ENCODE measurements at regions not wholly inside any gene's neighbourhood (a gene's known extent, or its start where the extent isn't known, plus 50 kb on each side); places are given as distances from the start of the nearest gene placed in this dataset.
"Not testable (repeated sequence)": the region's sequence is repeated elsewhere in the genome, so short reads cannot be mapped to it uniquely, and the experiment has no call there.

- no peak for DNase-seq (ENCODE audit: low read depth in 3 of 3, low spot score in 2 of 3)
Observed at GRCh38 chr10:65620404-65621048, 1305.3 kb upstream of the LRRTM3 start.

GRCh38 chr10:65622608-65623007 lies 1303.2 kb upstream of the LRRTM3 start:
- DNase-seq (ENCODE audit: low read depth in 3 of 3, low spot score in 2 of 3): no peak

GRCh38 chr10:65628493-65629139 lies 1297.2 kb upstream of the LRRTM3 start:
- DNase-seq (ENCODE audit: low read depth in 3 of 3, low spot score in 2 of 3): no peak

GRCh38 chr10:65660006-65660405 lies 1265.8 kb upstream of the LRRTM3 start:
- no peak for DNase-seq (ENCODE audit: low read depth in 3 of 3, low spot score in 2 of 3)

- no peak for DNase-seq (ENCODE audit: low read depth in 3 of 3, low spot score in 2 of 3)
Observed at GRCh38 chr10:65670087-65670486, 1255.7 kb upstream of the LRRTM3 start.

GRCh38 chr10:65670596-65670995 lies 1255.2 kb upstream of the LRRTM3 start:
- not testable (repeated sequence) for DNase-seq (ENCODE audit: low read depth in 3 of 3, low spot score in 2 of 3)

GRCh38 chr10:65675236-65675635 lies 1250.6 kb upstream of the LRRTM3 start:
- no peak for DNase-seq (ENCODE audit: low read depth in 3 of 3, low spot score in 2 of 3)

- DNase-seq (ENCODE audit: low read depth in 3 of 3, low spot score in 2 of 3): no peak
Observed at GRCh38 chr10:65684896-65685295, 1240.9 kb upstream of the LRRTM3 start.

GRCh38 chr10:65701168-65701776 lies 1224.6 kb upstream of the LRRTM3 start:
- DNase-seq (ENCODE audit: low read depth in 3 of 3, low spot score in 2 of 3): no peak

GRCh38 chr10:65708057-65708456 lies 1217.8 kb upstream of the LRRTM3 start:
- DNase-seq (ENCODE audit: low read depth in 3 of 3, low spot score in 2 of 3): no peak

- DNase-seq (ENCODE audit: low read depth in 3 of 3, low spot score in 2 of 3): no peak
Observed at GRCh38 chr10:65710306-65710705, 1215.5 kb upstream of the LRRTM3 start.

GRCh38 chr10:65719790-65720189 lies 1206.0 kb upstream of the LRRTM3 start:
- no peak for DNase-seq (ENCODE audit: low read depth in 3 of 3, low spot score in 2 of 3)

- no peak for DNase-seq (ENCODE audit: low read depth in 3 of 3, low spot score in 2 of 3)
Observed at GRCh38 chr10:65720901-65721300, 1204.9 kb upstream of the LRRTM3 start.

GRCh38 chr10:65723525-65723924 lies 1202.3 kb upstream of the LRRTM3 start:
- no peak for DNase-seq (ENCODE audit: low read depth in 3 of 3, low spot score in 2 of 3)

- DNase-seq (ENCODE audit: low read depth in 3 of 3, low spot score in 2 of 3): no peak
Observed at GRCh38 chr10:65735382-65735781, 1190.5 kb upstream of the LRRTM3 start.

GRCh38 chr10:65742906-65743305 lies 1182.9 kb upstream of the LRRTM3 start:
- no peak for DNase-seq (ENCODE audit: low read depth in 3 of 3, low spot score in 2 of 3)

GRCh38 chr10:65751218-65751617 lies 1174.6 kb upstream of the LRRTM3 start:
- DNase-seq (ENCODE audit: low read depth in 3 of 3, low spot score in 2 of 3): no peak

GRCh38 chr10:65751896-65752295 lies 1173.9 kb upstream of the LRRTM3 start:
- no peak for DNase-seq (ENCODE audit: low read depth in 3 of 3, low spot score in 2 of 3)

- DNase-seq (ENCODE audit: low read depth in 3 of 3, low spot score in 2 of 3): no peak
Observed at GRCh38 chr10:65753532-65753931, 1172.3 kb upstream of the LRRTM3 start.

GRCh38 chr10:65754112-65754511 lies 1171.7 kb upstream of the LRRTM3 start:
- no peak for DNase-seq (ENCODE audit: low read depth in 3 of 3, low spot score in 2 of 3)

- DNase-seq (ENCODE audit: low read depth in 3 of 3, low spot score in 2 of 3): no peak
Observed at GRCh38 chr10:65762311-65762710, 1163.5 kb upstream of the LRRTM3 start.

GRCh38 chr10:65765006-65765541 lies 1160.8 kb upstream of the LRRTM3 start:
- no peak for DNase-seq (ENCODE audit: low read depth in 3 of 3, low spot score in 2 of 3)

All from right renal cortex interstitium (tissue), 3 donors.